CD4-positive, alpha-beta T cell treated with Interferon gamma for 1 hour (primary cell): ENCODE measurements at regions not wholly inside any gene's neighbourhood (a gene's known extent, or its start where the extent isn't known, plus 50 kb on each side); places are given as distances from the start of the nearest gene placed in this dataset.

Experiments used
- DNase-seq: peaks from one replicate; pipeline ENCODE4 v3.0.0-alpha.2; 2020

DNA sequence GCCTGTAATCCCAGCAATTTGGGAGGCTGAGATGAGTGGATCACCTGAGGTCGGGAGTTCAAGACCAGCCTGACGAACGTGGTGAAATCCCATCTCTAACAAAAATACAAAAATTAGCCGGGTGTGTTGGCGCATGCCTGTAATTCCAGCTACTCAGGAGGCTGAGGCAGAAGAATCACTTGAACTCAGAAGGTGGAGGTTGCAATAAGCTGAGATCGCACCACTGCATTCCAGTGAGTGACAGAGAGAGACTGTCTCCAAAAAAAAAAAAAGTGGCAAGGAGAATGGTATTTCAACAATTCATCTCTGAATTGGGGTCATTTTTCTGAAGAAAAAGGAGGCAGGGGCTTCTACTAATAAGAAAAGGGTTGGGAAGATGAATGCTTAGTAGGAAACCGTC, 111.5 kb upstream of the NHSL1 start:
- DNase-seq = no peak

DNA sequence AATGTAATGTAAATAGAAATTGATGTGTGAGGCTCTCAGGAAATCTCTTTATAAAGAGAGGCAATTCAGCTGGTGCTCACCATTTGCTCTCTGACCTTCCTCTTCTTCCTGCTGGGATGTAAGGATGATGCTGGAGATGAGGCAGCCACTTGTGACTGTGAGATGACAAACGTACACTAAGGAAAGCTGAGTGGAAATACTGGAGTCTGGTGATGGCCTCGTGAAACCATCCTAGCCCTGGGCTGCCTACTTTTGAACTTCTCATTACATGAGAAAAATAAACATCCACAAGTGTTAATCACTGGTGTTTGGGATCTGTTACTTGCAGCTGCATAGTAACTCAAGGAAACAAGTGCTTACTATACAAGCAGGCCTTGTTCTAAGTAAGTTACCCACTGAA, 114.9 kb upstream of the NHSL1 start:
- DNase-seq = no peak

DNA sequence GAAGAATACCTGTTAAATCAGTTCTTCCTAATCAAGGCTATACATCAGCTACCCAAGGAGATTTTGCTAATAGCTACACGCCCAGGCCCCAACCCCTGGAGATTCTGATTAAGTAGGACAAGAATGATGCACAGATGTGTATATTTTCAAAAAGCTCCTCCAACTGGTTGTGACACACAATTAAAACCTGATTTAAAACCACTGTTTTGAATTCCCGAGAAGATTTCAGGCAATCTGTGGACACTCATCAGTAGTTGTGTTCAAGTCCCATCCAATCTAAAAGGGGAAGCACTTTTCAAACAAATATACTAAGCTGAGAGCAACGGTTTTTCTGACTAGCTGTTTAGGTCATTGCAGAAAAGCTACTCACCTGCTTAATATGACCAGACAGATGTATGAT, 118.9 kb upstream of the NHSL1 start:
- DNase-seq = no peak

GRCh38 chr6:138620630-138621029, 121.3 kb upstream of the NHSL1 start:
- no peak for DNase-seq

GRCh38 chr6:138622967-138623366, 123.7 kb upstream of the NHSL1 start:
- DNase-seq = no peak

DNA sequence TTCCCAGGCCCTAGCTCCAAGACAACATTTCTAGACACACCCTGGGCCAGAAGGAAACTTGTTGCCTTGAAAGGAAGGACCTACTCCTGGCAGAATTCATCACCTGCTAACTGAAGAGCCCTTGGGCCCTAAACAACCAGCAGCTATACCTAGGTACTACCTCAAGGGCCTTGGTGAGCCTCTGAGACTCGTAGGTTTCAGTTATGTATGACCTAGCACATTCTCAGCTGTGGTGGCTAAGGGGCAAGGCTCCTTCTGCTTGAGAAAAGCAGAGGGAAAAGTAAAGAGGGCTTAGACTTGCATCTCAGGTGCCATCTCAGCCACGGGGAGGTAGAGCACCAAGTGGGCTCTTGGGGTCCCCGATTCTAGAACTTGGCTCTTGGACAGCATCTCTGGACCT, 132.3 kb upstream of the NHSL1 start:
- no peak for DNase-seq

DNA sequence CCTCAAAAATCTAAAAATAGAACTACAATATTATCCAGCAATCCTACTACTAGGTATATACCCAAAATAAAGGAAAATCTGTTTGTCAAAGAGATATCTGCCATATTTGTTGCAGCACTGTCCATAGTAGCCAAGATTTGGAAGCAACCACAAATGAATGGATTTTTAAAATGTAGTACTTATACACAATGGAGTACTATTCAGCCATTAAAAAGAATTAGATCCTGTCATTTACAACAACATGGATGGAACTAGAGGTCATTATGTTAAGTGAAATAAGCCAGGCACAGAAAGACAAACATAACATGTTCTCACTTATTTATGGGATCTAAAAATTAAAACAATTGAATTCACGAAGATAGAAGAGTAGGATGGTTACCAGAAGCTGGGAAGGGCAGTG, 135.7 kb upstream of the CCDC28A start:
- DNase-seq = no peak

- no peak for DNase-seq
Measured at GRCh38 chr6:138638604-138639003, 135.0 kb upstream of the CCDC28A start.

DNA sequence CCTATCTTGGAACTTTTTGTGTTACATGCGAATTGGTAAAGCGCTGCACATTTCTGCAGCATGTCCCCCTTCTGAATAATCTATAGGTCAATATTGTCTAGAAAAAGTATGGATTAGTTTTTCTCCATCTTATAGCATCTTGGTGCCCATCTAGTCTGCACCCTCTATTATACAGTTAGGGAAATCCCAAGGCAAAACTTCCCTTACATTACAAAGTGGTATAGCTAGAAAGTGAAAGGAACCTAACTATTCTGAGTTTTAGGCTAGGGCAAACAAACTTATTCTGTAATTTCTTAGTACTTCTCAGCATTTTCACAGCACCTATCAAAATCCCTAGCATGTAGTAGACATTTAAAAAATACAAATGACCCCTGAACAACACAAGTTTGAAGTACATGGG, 133.5 kb upstream of the CCDC28A start:
- no peak for DNase-seq

DNA sequence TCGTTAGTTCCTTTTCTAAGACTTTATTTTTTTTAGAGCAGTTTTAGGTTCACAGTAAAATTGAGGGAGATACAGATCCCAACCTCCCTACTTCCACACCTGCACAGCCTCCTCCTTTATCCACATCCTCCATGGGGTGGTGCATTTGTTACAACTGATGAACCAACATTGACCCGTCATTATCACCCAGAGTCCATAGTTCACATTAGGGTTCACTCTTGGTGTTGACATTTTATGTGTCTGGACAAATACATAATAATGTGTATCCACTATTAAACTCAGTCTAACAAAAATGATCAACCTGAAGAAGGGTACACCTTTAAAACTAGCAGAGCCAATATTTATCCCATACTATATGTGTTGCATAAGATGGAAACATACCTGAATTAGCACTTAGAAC, 130.4 kb upstream of the CCDC28A start:
- DNase-seq = no peak

GRCh38 chr6:138645976-138646640, 127.5 kb upstream of the CCDC28A start:
- no peak for DNase-seq

DNA sequence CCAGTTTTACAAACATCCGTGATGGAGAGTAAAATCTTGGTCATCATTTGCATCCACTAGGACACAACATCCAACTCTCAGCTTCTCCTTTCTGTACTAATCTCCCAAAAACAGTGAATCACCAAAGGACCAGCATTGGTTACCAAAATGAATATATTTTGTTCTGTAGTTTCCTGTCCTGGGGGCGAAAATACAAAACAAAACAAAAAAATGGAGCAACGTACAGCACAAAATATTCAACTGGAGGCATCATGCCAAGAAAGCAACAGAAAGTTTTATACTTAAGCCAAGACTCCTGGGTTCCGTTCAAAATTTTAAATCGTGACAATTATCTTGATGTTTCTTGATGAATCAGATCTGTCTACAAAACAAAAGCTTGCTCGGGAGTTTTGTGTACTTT, 126.6 kb upstream of the CCDC28A start:
- no peak for DNase-seq

- no peak for DNase-seq
Measured at GRCh38 chr6:138648127-138648526, 125.4 kb upstream of the CCDC28A start.

DNA sequence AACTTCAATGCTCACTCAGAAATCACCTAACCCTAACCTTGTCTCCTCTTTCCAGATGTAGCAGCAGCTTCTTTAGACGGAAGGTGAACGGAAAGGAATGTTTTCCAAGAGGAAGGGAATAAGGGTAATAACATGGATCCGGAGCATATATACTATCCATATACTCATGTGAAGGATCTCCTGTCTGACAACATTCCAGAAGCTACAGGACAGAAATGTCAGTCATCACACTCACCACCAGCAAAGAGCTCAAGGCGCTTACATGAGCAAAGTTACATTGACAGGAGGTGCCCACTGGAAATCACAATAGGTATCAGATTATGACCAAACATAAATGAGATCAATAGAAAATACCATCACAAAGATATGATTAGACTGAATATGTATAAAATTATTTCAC, 122.1 kb upstream of the CCDC28A start:
- DNase-seq = no peak

GRCh38 chr6:138652824-138653223, 120.7 kb upstream of the CCDC28A start:
- DNase-seq = no peak

DNA sequence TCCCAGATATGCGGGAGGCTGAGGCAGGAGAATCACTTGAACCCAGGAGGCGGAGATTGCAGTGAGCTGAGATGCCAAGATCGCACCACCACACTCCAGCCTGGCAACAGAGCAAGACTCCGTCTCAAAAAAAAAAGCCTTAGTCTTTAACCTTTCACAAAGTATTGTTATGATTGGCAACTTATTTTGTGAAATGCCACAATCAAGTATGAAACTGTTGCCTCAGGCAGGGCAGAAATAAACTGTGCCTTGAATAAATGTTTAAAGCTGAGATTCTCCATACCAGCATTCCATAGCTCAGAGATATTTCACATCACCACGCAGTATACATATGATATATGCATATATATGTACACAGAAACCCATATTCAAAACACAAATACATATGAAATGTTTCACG, 120.1 kb upstream of the CCDC28A start:
- DNase-seq = no peak

DNA sequence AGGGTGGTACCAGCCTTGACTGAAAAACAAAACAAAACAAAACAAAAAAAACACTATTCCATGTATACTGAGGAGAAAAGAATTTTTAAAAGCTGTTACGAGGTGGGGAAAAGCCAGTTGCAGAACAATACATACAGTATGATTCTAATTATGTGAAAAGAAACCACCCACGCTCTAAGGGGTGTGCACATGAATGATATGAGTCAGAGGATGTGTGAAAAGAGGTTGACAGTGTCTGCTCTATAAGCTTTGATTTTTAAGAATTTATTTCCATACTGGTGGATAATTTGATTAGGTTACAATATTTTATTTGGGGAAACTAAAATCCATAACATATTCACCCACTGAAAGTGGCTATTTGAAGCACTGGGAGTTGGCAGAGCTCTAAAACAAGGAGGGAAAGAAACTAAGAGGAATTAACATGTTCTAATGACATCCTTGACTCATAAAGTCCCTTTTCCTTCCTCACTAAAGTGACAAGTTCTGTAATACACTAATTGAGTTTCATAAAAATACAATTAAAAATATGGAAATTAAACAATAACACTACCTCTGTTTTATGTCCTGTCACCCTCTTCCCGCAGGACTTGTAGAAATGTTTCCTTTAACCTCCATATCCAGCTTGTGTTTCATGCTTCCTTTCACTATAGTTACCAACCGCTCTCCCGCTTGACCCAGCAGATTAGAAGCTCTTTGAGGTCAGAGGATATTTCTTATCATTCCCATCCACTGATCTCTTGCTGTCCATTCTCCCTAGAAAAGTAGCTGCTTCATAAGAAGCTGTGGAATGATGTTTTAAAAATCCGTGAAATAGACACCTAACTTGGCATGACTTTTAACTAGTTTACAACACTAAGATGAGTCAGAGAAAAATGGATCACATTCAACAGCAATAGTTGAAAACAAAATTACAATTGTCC, 118.6 kb upstream of the CCDC28A start:
- DNase-seq = no peak

DNA sequence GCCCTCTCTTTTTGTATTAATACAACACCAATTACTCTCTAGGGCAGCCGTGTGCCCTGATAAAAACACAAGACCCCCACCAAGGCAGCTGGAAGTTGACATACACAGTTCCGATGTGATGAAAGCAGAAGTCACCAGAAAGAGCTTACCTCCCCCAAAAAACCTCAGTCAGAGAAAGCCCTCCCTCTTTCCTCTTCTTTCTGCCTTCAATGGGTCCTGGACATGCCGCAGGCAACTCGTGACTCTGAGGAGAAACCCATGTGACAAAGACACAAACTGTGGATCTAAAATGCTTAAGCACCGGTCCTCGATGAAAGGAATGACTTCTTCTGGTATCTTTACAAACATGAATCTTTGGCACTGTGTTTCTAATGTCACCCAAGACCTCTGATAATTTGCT, 117.7 kb upstream of the CCDC28A start:
- DNase-seq = no peak

DNA sequence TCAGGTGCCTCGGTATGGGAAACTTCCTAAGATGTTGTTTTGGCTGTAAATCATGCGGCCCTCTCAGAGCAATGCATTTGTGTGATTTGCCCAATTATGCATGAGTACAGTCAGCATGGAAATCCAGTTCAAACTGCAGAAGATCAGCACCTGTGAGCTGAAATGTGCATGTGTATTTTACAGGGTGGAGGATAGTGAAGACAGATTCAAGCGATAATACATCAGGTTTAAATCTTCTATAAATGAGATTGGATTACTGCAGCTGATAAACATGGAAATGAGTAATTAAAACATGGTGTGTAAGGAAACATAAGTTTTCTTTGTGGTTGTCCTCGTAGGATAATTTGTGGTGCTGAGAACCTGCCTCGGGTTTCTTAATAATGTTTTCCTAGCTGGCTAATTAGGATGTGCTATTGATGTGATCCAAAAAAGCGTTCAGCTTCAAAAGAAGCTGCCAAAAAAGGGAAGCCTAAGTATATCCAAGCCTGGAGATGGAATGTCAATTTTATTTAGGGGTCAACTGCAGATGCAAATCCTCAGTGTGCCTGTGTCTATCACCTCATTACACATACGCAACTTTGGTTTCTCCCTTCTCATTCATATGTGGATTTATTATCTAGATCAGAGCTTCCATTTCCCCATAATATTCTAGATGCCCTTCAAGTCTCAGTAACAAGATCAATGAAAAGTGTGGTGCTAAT, 117.1 kb upstream of the CCDC28A start:
- DNase-seq = no peak

GRCh38 chr6:138657065-138657425, 116.5 kb upstream of the CCDC28A start:
- no peak for DNase-seq

DNA sequence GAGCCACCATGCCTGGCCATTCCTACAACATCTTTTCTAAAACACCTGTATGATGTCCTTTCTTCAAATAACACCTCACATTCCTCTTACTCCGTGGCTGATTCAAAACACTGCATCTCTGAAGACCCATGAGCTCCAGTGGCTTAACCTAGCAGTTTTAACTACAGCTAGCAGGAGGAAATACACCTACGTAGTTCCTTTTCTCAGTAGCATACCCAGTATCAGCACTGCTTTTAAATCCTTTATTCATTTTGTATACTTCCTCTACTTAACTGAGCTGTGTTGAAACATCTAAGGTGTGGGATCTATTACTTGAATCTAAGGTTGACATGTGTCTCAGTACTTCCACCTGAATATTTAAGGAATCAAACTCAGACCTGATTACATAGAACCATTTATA, 113.6 kb upstream of the CCDC28A start:
- DNase-seq = no peak

- no peak for DNase-seq
Measured at GRCh38 chr6:138662471-138662870, 111.1 kb upstream of the CCDC28A start.

GRCh38 chr6:138663892-138664291, 109.7 kb upstream of the CCDC28A start:
- no peak for DNase-seq

DNA sequence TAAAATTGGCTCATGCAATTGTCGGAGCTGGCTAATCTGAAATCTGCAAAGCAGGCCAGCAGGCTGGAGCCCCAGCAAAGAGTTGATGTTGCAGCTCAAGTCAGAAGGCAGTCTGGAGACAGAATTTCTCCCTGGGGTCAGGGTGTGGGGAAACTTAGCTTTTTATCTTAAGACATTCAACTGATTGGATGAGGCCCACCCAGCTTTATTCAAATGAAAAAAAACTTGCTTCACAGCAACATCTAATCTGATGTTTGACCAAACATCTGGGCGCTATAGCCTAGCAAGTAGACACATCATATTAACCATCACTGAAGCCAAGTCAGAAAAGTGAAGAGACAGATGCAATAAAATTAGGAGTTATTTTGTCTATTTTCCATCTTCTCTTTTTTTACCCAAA, 108.8 kb upstream of the CCDC28A start:
- DNase-seq = no peak
